GM12875 (cell line): ENCODE measurements at regions not wholly inside any gene's neighbourhood (a gene's known extent, or its start where the extent isn't known, plus 50 kb on each side); places are given as distances from the start of the nearest gene placed in this dataset.

ENCODE experiments used
- H3K4me3 ChIP-seq: one replicate; pipeline ENCODE4 v1.5.1; 2011; ENCODE audit warnings: low read depth, low read length, control low read depth
- CTCF ChIP-seq: IDR thresholded peaks from 2 replicates; pipeline ENCODE4 v1.5.1; 2011; ENCODE audit warnings: low read depth, mild to moderate bottlenecking, control low read depth, inconsistent platforms, low read length, moderate library complexity, borderline replicate concordance; ENCODE audit not compliant: insufficient read depth

DNA sequence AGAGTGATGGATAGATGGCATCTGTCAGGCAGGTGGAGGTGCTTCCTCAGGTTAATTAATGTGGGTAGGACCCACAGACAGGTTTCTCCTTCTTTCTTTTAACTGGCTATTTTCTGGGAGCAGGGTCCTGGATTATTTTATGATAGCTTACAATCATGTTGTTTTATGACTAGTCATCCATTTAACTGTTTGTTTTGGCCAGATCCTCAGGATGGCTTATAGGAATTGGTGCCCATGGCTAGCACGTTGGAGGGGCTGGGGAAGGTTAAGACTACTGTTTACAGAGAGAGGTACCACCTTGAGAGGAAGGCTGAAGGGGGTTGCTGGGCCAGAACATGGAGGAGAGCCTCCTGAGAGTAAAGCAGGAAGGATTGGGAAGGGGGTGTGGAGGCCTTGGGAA, 78.0 kb upstream of the MGAT5 start:
- H3K4me3 ChIP-seq: no peak overlapping the region
- no peak for TF ChIP-seq CTCF

DNA sequence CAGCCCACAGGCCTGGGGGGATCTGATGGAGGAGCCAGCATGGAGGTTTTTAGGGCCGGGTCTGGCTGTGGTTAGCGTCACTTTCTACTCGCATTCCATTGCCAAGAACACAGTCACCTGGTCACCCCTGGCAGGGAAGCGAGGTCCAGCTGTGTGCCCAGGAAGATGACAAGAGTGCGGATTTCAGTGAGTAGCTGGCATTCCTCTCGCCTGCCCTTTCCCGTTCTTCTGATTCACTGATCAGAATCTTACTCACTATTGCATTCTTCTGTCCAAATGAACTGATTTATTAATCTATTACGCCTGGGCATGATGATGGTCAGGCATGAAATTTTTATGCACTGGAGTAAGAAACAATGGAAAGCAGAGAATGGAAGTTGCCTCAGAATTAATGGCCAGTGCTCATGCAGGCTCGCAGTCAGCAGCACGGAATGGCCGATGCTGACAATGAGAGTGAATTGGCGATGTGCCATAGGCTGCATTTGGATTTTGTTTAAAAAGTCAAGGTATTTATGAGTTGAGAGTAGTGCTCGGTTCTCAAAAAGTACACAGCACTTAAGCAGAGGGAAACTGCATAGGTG, 76.4 kb upstream of the MGAT5 start:
- H3K4me3 ChIP-seq: no peak overlapping the region
- no peak for TF ChIP-seq CTCF

DNA sequence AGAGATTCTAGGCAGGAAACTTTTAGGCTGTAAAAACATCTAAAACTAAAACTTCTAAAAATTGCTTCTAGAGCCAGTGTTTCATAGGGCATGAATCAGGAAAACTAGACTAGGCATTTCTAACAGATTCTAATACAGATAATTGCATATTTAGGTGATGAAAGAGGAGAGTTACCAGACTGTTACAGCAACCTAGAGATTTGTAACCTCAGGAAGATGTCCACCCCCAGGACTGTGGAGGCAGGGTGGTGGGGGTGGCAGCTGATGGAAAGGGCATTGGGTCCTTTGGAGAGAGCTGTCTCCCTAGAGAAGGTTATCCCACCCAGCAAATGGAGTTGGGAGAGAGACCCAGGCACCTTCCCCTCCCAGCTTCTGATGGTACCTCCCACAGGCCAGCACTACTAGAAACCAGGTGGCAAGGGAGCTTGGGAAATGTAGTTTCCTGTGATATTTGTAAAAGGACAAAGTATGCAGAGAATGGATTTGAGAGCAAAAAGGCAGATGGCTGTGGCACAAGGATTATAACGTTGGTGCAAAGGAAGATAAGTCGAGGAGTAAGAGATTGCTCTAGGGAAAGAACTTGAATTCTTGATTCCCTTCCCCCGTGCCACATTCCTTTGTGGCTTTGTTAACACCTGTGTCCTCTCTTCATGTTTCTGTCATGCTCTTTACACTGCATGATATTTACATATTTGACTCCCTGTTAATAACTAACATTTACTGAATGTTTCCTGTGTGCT, 75.6 kb upstream of the MGAT5 start:
- no peak for TF ChIP-seq CTCF
- no peak overlapping the region for H3K4me3 ChIP-seq

GRCh38 chr2:134181219-134181618, 72.7 kb upstream of the MGAT5 start:
- no peak overlapping the region for H3K4me3 ChIP-seq
- peak; percentile 18; the same call in 1 of the 2 replicates for TF ChIP-seq CTCF

- no peak overlapping the region for H3K4me3 ChIP-seq
- no peak for TF ChIP-seq CTCF
Observed at GRCh38 chr2:134183679-134184078, 70.2 kb upstream of the MGAT5 start.

DNA sequence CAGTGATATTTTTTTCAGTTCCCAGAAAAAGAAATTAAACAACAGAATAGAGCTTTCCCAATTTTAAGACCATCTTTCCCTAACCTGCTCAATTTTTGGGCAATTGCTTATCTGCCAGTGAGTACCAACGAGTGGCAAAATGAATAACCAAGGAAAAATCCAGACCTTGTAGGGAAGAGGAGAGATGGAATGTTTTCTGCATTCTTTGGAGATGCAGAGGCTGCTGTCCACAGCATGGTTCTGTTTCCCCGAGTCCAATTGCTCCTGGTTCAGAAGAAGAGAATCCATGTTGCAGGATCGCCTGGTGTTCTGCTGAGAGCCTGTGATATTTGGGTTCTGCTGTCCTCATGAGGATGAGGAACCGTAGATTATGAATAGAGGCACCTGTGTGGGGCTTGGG, 68.2 kb upstream of the MGAT5 start:
- no peak for TF ChIP-seq CTCF
- no peak overlapping the region for H3K4me3 ChIP-seq
